Type B pancreatic cell (in vitro differentiated cells): ENCODE measurements at regions not wholly inside any gene's neighbourhood (a gene's known extent, or its start where the extent isn't known, plus 50 kb on each side); places are given as distances from the start of the nearest gene placed in this dataset.

ENCODE experiments used
- DNase-seq: peaks from one replicate; pipeline ENCODE4 v3.0.0; 2021; ENCODE audit warnings: mixed read lengths; ENCODE audit not compliant: unreplicated experiment; ENCODE audit errors: extremely low spot score
- H3K27ac Mint-ChIP-seq: 2 replicates; pipeline ENCODE4 v1.8.0; 2021; ENCODE audit warnings: mild to moderate bottlenecking, mixed read lengths
- H3K27me3 Mint-ChIP-seq: 2 replicates; pipeline ENCODE4 v1.8.0; 2021; ENCODE audit warnings: mixed read lengths
- H3K36me3 Mint-ChIP-seq: 2 replicates; pipeline ENCODE4 v1.8.0; 2021; ENCODE audit warnings: mixed read lengths
- H3K4me1 Mint-ChIP-seq: one replicate; pipeline ENCODE4 v1.8.0; 2021; ENCODE audit warnings: mixed read lengths; ENCODE audit not compliant: unreplicated experiment
- H3K4me3 Mint-ChIP-seq: 2 replicates; pipeline ENCODE4 v1.8.0; 2021; ENCODE audit warnings: mild to moderate bottlenecking, mixed read lengths
- H3K9me3 Mint-ChIP-seq: 2 replicates; pipeline ENCODE4 v1.8.0; 2021; ENCODE audit warnings: mixed read lengths
- CTCF ChIP-seq: fragments of 200-600 bp; sonication (generic); conservative IDR thresholded peaks from 2 replicates; pipeline ENCODE4 v1.5.0; 2021; ENCODE audit warnings: antibody characterized with exemption, mild to moderate bottlenecking

- Mint-ChIP-seq H3K27ac (no peak overlapping the region), H3K4me1 (peaks cover 14% of the 10 kb centered on the region), H3K27me3 (peaks cover 14% of the 10 kb centered on the region), H3K9me3 (no peaks in the 10 kb centered on the region), H3K36me3 (no peaks in the 10 kb centered on the region), H3K4me3 (no peak overlapping the region)
- TF ChIP-seq CTCF: no peak
- no peak for DNase-seq
Observed at GRCh38 chr9:120323125-120323524, 256.8 kb downstream of the CDK5RAP2 start.

- H3K4me3 Mint-ChIP-seq: no peak overlapping the region
- H3K9me3 Mint-ChIP-seq: no peaks in the 10 kb centered on the region
- H3K27ac Mint-ChIP-seq: no peak overlapping the region
- peaks cover under 1% of the 10 kb centered on the region for H3K4me1 Mint-ChIP-seq
- H3K36me3 Mint-ChIP-seq: no peaks in the 10 kb centered on the region
- peaks cover 10% of the 10 kb centered on the region for H3K27me3 Mint-ChIP-seq
- DNase-seq: no peak
- TF ChIP-seq CTCF: no peak
Observed at GRCh38 chr9:120319452-120319851, 260.5 kb downstream of the CDK5RAP2 start.

DNA sequence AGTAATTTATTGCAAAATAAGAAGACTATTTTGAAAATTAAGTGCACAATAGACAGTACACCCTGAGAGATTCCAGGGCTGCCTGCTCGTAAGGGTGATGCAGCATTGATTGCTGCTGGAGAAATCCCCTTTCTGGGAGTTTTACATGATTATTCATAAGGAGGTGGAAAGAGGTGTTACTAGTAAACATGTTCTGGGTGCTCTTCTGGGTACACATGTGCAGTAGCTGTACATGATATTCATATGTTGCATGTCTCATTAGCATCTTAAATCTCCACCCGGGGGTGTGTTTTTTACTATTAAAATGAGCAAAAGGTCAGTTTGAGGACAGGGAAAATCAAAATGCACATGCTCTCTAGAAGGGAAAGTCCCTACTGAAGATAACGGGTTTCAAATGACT, 264.8 kb downstream of the CDK5RAP2 start:
- Mint-ChIP-seq H3K4me1 (no peaks in the 10 kb centered on the region), H3K27ac (no peak overlapping the region), H3K9me3 (no peaks in the 10 kb centered on the region), H3K36me3 (no peaks in the 10 kb centered on the region), H3K27me3 (no peaks in the 10 kb centered on the region), H3K4me3 (no peak overlapping the region)
- DNase-seq: no peak
- no peak for TF ChIP-seq CTCF

DNA sequence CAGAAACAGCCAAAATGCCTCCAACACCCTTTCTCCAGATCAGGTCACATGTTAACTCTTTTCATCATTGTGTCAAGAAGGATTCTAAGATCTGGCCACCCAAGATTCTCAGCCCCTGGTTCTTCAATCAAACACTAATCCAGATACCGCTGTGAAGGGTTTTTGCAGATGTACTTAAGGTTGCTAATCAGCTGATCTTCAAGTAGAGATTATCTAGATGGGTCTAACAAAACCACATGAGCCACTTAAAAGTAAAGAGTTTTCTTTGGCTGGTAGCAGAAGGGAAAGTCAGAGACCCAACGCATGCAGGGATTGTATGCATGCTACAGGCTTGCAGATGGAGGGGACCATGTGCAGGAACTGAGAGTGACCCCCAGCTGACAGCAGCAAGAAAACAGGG, 267.9 kb downstream of the CDK5RAP2 start:
- DNase-seq: no peak
- no peak for TF ChIP-seq CTCF
- Mint-ChIP-seq H3K4me1 (no peaks in the 10 kb centered on the region), H3K9me3 (no peaks in the 10 kb centered on the region), H3K4me3 (no peak overlapping the region), H3K27me3 (peaks cover 12% of the 10 kb centered on the region), H3K27ac (no peak overlapping the region), H3K36me3 (no peaks in the 10 kb centered on the region)

- no peaks in the 10 kb centered on the region for H3K4me1 Mint-ChIP-seq
- no peak overlapping the region for H3K27ac Mint-ChIP-seq
- H3K4me3 Mint-ChIP-seq: no peak overlapping the region
- TF ChIP-seq CTCF: no peak
- H3K9me3 Mint-ChIP-seq: no peaks in the 10 kb centered on the region
- H3K27me3 Mint-ChIP-seq: peaks cover 16% of the 10 kb centered on the region
- H3K36me3 Mint-ChIP-seq: no peaks in the 10 kb centered on the region
- no peak for DNase-seq
Observed at GRCh38 chr9:120310035-120310434, 269.9 kb downstream of the CDK5RAP2 start.

DNA sequence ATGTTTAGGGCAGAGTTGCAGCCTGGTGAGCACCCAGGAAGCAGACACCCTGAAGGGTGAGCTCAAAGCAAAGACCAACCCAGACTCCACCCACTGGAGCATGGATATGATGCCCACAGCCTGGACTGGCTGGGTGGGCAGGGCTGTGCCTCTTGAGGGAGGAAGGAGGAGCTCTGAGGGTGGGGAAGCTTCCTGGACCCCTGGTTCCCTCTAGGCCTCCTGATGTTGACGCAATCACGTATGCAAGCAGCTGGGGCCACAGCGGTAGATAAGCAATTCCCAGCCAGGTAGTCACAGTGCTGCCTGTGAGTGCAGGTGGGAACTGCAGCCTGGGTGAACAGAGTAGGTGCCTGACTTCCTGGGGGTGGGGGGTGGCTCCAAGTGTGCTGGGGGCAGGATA, 271.5 kb downstream of the CDK5RAP2 start:
- no peak for DNase-seq
- Mint-ChIP-seq H3K4me1 (no peaks in the 10 kb centered on the region), H3K9me3 (no peaks in the 10 kb centered on the region), H3K27me3 (peaks cover 16% of the 10 kb centered on the region), H3K4me3 (no peak overlapping the region), H3K36me3 (no peaks in the 10 kb centered on the region), H3K27ac (no peak overlapping the region)
- TF ChIP-seq CTCF: no peak
